Choroid plexus epithelial cell (primary cell): ENCODE measurements at regions not wholly inside any gene's neighbourhood (a gene's known extent, or its start where the extent isn't known, plus 50 kb on each side); places are given as distances from the start of the nearest gene placed in this dataset.

Experiments
- DNase-seq: peaks from one replicate; pipeline ENCODE4 v3.0.0-alpha.2; 2010; ENCODE audit warnings: low read depth
- H3K4me3 ChIP-seq: 2 replicates; pipeline ENCODE4 v1.5.1; 2011; ENCODE audit warnings: low read depth, mild to moderate bottlenecking, control low read depth, low read length, moderate library complexity
- CTCF ChIP-seq: conservative IDR thresholded peaks from 2 replicates; pipeline ENCODE4 v1.5.1; 2011; ENCODE audit warnings: low read depth, mild to moderate bottlenecking, control low read depth, inconsistent platforms, low read length, moderate library complexity

GRCh38 chr9:94504358-94504757, 50.5 kb upstream of the PCAT7 start:
- no peak for TF ChIP-seq CTCF

More at GRCh38 chr9:94504358-94504757, 50.5 kb upstream of the PCAT7 start:
- no peak overlapping the region for H3K4me3 ChIP-seq
- no peak for DNase-seq
